ENCODE measurements at regions not wholly inside any gene's neighbourhood (a gene's known extent, or its start where the extent isn't known, plus 50 kb on each side); places are given as distances from the start of the nearest gene placed in this dataset.

DNA sequence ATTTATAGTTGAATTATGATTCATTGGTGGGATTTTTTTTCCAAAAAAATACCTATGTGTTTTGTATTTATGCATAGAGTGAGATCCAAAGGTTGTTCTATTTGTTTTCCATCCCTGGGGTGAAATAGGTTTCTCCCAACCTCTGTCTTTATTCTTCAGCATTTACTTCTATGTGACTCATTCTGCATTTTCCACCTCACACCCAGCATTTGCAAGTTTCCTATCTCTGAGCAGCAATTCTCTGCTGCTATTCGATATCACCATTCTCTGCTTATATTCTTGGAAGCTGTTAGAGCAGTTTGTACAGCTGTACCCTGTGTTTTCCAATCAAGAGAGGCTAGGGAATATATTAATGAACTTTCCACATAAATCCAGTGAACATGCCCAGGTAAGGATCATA, 538.9 kb downstream of the SNAPC1 start:
- H3K27ac Mint-ChIP-seq: no peak overlapping the region
- TF ChIP-seq, protein P1, sequence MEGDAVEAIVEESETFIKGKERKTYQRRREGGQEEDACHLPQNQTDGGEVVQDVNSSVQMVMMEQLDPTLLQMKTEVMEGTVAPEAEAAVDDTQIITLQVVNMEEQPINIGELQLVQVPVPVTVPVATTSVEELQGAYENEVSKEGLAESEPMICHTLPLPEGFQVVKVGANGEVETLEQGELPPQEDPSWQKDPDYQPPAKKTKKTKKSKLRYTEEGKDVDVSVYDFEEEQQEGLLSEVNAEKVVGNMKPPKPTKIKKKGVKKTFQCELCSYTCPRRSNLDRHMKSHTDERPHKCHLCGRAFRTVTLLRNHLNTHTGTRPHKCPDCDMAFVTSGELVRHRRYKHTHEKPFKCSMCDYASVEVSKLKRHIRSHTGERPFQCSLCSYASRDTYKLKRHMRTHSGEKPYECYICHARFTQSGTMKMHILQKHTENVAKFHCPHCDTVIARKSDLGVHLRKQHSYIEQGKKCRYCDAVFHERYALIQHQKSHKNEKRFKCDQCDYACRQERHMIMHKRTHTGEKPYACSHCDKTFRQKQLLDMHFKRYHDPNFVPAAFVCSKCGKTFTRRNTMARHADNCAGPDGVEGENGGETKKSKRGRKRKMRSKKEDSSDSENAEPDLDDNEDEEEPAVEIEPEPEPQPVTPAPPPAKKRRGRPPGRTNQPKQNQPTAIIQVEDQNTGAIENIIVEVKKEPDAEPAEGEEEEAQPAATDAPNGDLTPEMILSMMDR (IDR thresholded peaks at IDR 0.05; ENCODE audit: unreplicated experiment in 3 of 3): no peak

DNA sequence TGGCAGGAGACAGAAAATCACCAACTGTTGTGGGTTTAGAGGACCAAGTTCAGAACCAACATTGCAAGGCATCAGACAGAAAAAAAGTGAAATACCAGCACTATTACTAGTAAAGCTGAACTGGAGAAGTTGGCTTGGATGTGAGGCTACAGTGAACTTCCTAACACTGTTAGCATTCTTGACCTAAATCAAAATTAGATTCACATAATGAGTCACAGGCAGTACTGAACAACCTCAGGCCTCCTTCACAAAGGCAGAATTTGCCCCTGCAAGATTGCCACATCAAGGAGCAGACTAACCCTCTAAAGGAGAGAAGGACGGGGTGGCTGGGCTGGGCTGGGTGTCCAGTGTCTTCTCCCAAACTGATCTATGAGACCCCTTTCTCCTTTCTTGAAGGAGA, 539.7 kb downstream of the SNAPC1 start:
- Mint-ChIP-seq H3K36me3 (ENCODE audit: low read depth) (no peaks in the 10 kb centered on the region), H3K4me3 (no peak overlapping the region), H3K27ac (no peak overlapping the region), H3K27me3 (ENCODE audit: low read depth) (no peaks in the 10 kb centered on the region), H3K4me1 (no peaks in the 10 kb centered on the region), H3K9me3 (peaks cover 3% of the 10 kb centered on the region)
- TF ChIP-seq, protein P1 (IDR thresholded peaks at IDR 0.05; ENCODE audit: unreplicated experiment in 3 of 3): no peak

More for the DNA sequence above, 538.9 kb downstream of the SNAPC1 start:
- H3K36me3 Mint-ChIP-seq (ENCODE audit: low read depth): no peaks in the 10 kb centered on the region
- H3K4me3 Mint-ChIP-seq: no peak overlapping the region
- H3K9me3 Mint-ChIP-seq: peaks cover 3% of the 10 kb centered on the region
- no peaks in the 10 kb centered on the region for H3K27me3 Mint-ChIP-seq (ENCODE audit: low read depth)
- no peaks in the 10 kb centered on the region for H3K4me1 Mint-ChIP-seq

DNA sequence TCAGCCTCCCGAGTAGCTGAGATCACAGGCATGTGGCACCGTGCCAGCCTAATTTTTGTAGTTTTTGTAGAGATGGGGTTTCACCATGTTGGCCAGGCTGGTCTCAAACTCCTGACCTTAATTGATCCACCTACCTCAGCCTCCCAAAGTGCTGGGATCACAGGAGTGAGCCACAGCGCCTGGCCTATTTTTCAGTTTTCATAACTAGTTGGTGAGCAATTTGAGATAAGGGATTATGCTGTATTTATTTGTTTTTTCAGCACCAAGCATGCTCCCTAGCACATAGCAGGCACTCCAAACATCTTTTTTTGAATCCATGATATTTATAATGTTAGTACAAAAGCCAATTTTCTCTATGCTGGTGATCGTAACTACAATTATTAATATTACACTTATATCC, 541.2 kb downstream of the SNAPC1 start:
- H3K27me3 Mint-ChIP-seq (ENCODE audit: low read depth): no peaks in the 10 kb centered on the region
- TF ChIP-seq, protein P1 (IDR thresholded peaks at IDR 0.05; ENCODE audit: unreplicated experiment in 3 of 3): no peak
- H3K9me3 Mint-ChIP-seq: peaks cover 3% of the 10 kb centered on the region
- H3K4me3 Mint-ChIP-seq: no peak overlapping the region
- no peak overlapping the region for H3K27ac Mint-ChIP-seq
- H3K36me3 Mint-ChIP-seq (ENCODE audit: low read depth): no peaks in the 10 kb centered on the region
- no peaks in the 10 kb centered on the region for H3K4me1 Mint-ChIP-seq

DNA sequence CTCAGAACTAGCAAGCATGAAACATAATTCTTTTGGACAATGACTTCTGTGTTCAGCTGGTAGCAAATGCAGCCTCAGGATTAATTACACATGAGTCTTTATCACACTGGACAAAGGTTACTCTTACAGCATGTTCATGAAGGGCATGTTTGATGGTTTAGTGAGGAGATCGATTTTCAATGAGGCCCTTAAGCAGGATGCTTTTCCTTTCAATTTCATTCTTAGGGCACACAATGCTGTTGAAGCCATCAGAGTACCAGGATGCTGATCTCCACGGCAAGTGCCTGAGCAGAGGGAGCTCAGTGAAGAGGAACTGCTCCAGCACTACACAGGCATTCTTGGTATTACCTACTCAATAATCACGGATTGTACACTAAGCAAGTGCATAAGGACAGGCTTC, 542.0 kb downstream of the SNAPC1 start:
- H3K4me3 Mint-ChIP-seq: no peak overlapping the region
- H3K9me3 Mint-ChIP-seq: peaks cover 3% of the 10 kb centered on the region
- no peak overlapping the region for H3K27ac Mint-ChIP-seq
- H3K27me3 Mint-ChIP-seq (ENCODE audit: low read depth): no peaks in the 10 kb centered on the region
- no peaks in the 10 kb centered on the region for H3K36me3 Mint-ChIP-seq (ENCODE audit: low read depth)
- TF ChIP-seq, protein P1 (IDR thresholded peaks at IDR 0.05; ENCODE audit: unreplicated experiment in 3 of 3): no peak
- no peaks in the 10 kb centered on the region for H3K4me1 Mint-ChIP-seq

DNA sequence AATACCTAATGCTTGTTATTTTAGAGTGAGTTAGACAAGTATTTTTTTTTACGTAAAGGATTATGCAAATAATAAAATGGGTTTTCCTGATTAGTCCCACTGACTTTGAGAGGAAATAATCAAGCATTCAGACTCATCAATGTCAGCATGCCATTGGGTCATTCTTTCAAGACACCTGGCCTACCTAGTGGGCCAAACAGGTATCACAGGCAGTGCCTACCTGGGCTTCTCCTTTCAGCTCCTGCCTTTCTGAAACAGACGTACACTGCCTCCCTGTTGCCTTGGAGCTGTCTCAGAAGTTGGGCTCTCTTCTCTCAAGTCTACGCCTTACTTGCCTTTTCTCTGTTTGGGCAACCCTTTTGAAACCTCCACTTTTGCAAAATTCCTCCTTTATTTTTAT, 545.6 kb downstream of the SNAPC1 start:
- Mint-ChIP-seq H3K4me1 (no peaks in the 10 kb centered on the region), H3K4me3 (no peak overlapping the region), H3K27ac (no peak overlapping the region), H3K9me3 (peaks cover 3% of the 10 kb centered on the region), H3K27me3 (ENCODE audit: low read depth) (no peaks in the 10 kb centered on the region), H3K36me3 (ENCODE audit: low read depth) (no peaks in the 10 kb centered on the region)
- TF ChIP-seq, protein P1 (IDR thresholded peaks at IDR 0.05; ENCODE audit: unreplicated experiment in 3 of 3): no peak

DNA sequence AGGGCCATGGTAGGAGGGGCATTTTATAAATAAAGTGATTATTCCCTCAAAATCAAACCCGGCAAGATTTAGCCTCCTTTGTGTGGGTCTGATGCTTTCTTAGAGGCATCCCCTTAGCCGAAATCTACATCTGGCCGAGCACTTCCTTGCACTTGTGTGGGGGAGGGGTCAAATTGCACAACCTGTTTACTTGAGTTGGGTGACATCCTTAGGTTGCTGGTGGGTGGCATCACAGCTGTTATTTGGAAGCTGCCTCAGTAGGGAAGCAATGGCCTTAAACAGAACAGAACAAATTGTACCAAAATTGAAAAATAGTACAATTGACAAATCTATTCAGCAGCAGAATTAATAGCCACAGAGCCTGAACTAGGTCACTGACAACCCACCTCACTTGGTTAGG, 546.1 kb downstream of the SNAPC1 start:
- Mint-ChIP-seq H3K4me1 (no peaks in the 10 kb centered on the region), H3K36me3 (ENCODE audit: low read depth) (no peaks in the 10 kb centered on the region), H3K27me3 (ENCODE audit: low read depth) (no peaks in the 10 kb centered on the region), H3K27ac (no peak overlapping the region), H3K9me3 (peaks cover 3% of the 10 kb centered on the region), H3K4me3 (no peak overlapping the region)
- TF ChIP-seq, protein P1 (IDR thresholded peaks at IDR 0.05; ENCODE audit: unreplicated experiment in 3 of 3): no peak

All from nephron (organoid).